HCT116 (cell line): ENCODE measurements at regions not wholly inside any gene's neighbourhood (a gene's known extent, or its start where the extent isn't known, plus 50 kb on each side); places are given as distances from the start of the nearest gene placed in this dataset.

Experiments used
- ATAC-seq: fragments of 200-7000 bp; cut with Tn5 transposase; 2 replicates; pipeline ENCODE4 v1.9.1; 2020; ENCODE audit warnings: mild to moderate bottlenecking, moderate library complexity
- BruUV-seq: library from RNA; stranded (reverse); fragments of 400-500 nt; replicated peaks from 2 replicates; lab custom pipeline; 2021; lab: Mats Ljungman, UMichigan
- CTCF ChIA-PET: fragments of 300-600 bp; sonication (Branson Sonifier 250); formaldehyde crosslinking; loops from one replicate; lab custom pipeline; 2021; ENCODE audit warnings: antibody characterized with exemption; lab: Charles Lee
- POLR2A ChIA-PET: fragments of 300-600, 350-600 bp; sonication (Branson Sonifier 250); formaldehyde crosslinking; loops from one replicate; lab custom pipeline; 2021; ENCODE audit warnings: antibody characterized with exemption; lab: Charles Lee
- RAD21 ChIA-PET, 2 experiments: fragments of 300-600 bp; sonication (Branson Sonifier 250); formaldehyde crosslinking; loops; one replicate each; lab custom pipeline; 2023; ENCODE audit warnings: low total read pairs in 2 of 2; ENCODE audit not compliant: uncharacterized antibody in 2 of 2, unreplicated experiment in 2 of 2, low non-redundant PET in 1 of 2; lab: Charles Lee
- DNase-seq: peaks from one replicate; pipeline ENCODE4 v3.0.0-alpha.2; 2010; ENCODE audit warnings: low read depth, low spot score
- H2AFZ ChIP-seq: fragments of 200-600 bp; shearing (Covaris generic), sonication (generic); 2 replicates; pipeline ENCODE4 v1.6.1; 2017; ENCODE audit warnings: low read depth, mixed run types, mixed read lengths, antibody characterized with exemption, low read length; ENCODE audit not compliant: poor library complexity, severe bottlenecking
- H3K27ac ChIP-seq: 2 replicates; pipeline ENCODE4 v1.5.1; 2012; ENCODE audit warnings: low read depth, low read length
- H3K27me3 ChIP-seq: fragments of 200-600 bp; sonication (generic); 2 replicates; pipeline ENCODE4 v1.6.1; 2016; ENCODE audit warnings: mixed run types, low read length, mixed read lengths; ENCODE audit not compliant: insufficient read depth
- H3K36me3 ChIP-seq, 2 experiments: fragments of 200-500 bp in 1 of 2; fragments of 200-600 bp in 1 of 2; sonication (Bioruptor generic) in 1 of 2; sonication (generic) in 1 of 2; 2 replicates each; pipeline versions ENCODE4 v1.5.1 to v1.6.1; 2014 to 2016; ENCODE audit warnings: low read length in 2 of 2, inconsistent platforms in 1 of 2, mixed read lengths in 1 of 2, mixed run types in 1 of 2; ENCODE audit not compliant: insufficient read depth in 2 of 2, control insufficient read depth in 1 of 2
- H3K4me1 ChIP-seq, 2 experiments: fragments of 200-600 bp in 1 of 2; sonication (generic) in 1 of 2; 2 replicates each; pipeline versions ENCODE4 v1.5.1 to v1.6.1; 2012 to 2017; ENCODE audit warnings: low read length in 2 of 2, inconsistent platforms in 1 of 2, mild to moderate bottlenecking in 1 of 2, mixed read lengths in 1 of 2, mixed run types in 1 of 2, moderate library complexity in 1 of 2; ENCODE audit not compliant: insufficient read depth in 2 of 2, control insufficient read depth in 1 of 2
- H3K4me2 ChIP-seq: fragments of 200-600 bp; sonication (generic); 2 replicates; pipeline ENCODE4 v1.6.1; 2017; ENCODE audit warnings: mixed run types, low read length, mixed read lengths
- H3K4me3 ChIP-seq, 2 experiments: fragments of 200-600 bp in 1 of 2; sonication (generic) in 1 of 2; replicated peaks in 1 of 2; 2 replicates each; pipeline ENCODE4 v1.5.1; 2011 to 2016; ENCODE audit warnings: low read length in 2 of 2, control low read depth in 1 of 2, low read depth in 1 of 2, mild to moderate bottlenecking in 1 of 2, mixed read lengths in 1 of 2, mixed run types in 1 of 2
- H3K79me2 ChIP-seq: fragments of 200-600 bp; sonication (generic); 2 replicates; pipeline ENCODE4 v1.6.1; 2017; ENCODE audit warnings: mild to moderate bottlenecking, mixed run types, low read length, moderate library complexity, mixed read lengths; ENCODE audit not compliant: insufficient read depth
- H3K9ac ChIP-seq: fragments of 200-600 bp; sonication (generic); 2 replicates; pipeline ENCODE4 v1.6.1; 2016; ENCODE audit warnings: low read length, mixed read lengths
- H3K9me2 ChIP-seq: fragments of 200-600 bp; sonication (generic), shearing (Covaris generic); 2 replicates; pipeline ENCODE4 v1.6.1; 2017; ENCODE audit warnings: mixed run types, mild to moderate bottlenecking, moderate library complexity; ENCODE audit not compliant: insufficient read depth
- H3K9me3 ChIP-seq, 2 experiments: fragments of 200-500 bp in 1 of 2; fragments of 200-600 bp in 1 of 2; sonication (Bioruptor generic) in 1 of 2; sonication (generic) in 1 of 2; 2 replicates each; pipeline ENCODE4 v1.6.1; 2014 to 2017; ENCODE audit warnings: low read length in 2 of 2, mixed read lengths in 2 of 2, inconsistent platforms in 1 of 2, low read depth in 1 of 2, mild to moderate bottlenecking in 1 of 2, mixed run types in 1 of 2, moderate library complexity in 1 of 2; ENCODE audit not compliant: control insufficient read depth in 1 of 2, insufficient read depth in 1 of 2
- H4K20me1 ChIP-seq: fragments of 200-600 bp; sonication (generic), shearing (Covaris generic); 2 replicates; pipeline ENCODE4 v1.6.1; 2017; ENCODE audit warnings: mixed run types, mild to moderate bottlenecking, moderate library complexity; ENCODE audit not compliant: insufficient read depth
- ATF3 ChIP-seq: IDR thresholded peaks from 2 replicates; pipeline ENCODE4 v1.6.1; 2012
- CBX3 ChIP-seq: IDR thresholded peaks from 2 replicates; pipeline ENCODE4 v1.6.1; 2012; ENCODE audit warnings: low read depth
- CEBPB ChIP-seq: IDR thresholded peaks from 2 replicates; pipeline ENCODE4 v1.6.1; 2012; ENCODE audit warnings: low read depth
- CTCF ChIP-seq, 3 experiments: fragments of 200-600 bp in 1 of 3; sonication (generic) in 1 of 3; IDR thresholded peaks in 2 of 3; conservative IDR thresholded peaks in 1 of 3; 2 replicates each; pipeline ENCODE4 v1.5.1; 2012 to 2017; ENCODE audit warnings: low read depth in 2 of 3, low read length in 2 of 3, antibody characterized with exemption in 1 of 3, borderline replicate concordance in 1 of 3, control low read depth in 1 of 3, mild to moderate bottlenecking in 1 of 3, mixed read lengths in 1 of 3, mixed run types in 1 of 3, moderate library complexity in 1 of 3; ENCODE audit not compliant: insufficient read depth in 1 of 3
- EGR1 ChIP-seq: IDR thresholded peaks from 2 replicates; pipeline ENCODE4 v1.6.1; 2012; ENCODE audit warnings: low read depth
- ELF1 ChIP-seq: IDR thresholded peaks from 2 replicates; pipeline ENCODE4 v1.6.1; 2012; ENCODE audit warnings: low read depth, borderline replicate concordance
- EZH2 ChIP-seq: fragments of 200-600 bp; sonication (generic); IDR thresholded peaks from 2 replicates; pipeline ENCODE4 v1.6.1; 2017; ENCODE audit warnings: antibody characterized with exemption, mixed run types
- EZH2phosphoT487 ChIP-seq: fragments of 200-600 bp; IDR thresholded peaks from 2 replicates; pipeline ENCODE4 v1.6.1; 2018; ENCODE audit warnings: antibody characterized with exemption, borderline replicate concordance
- FOSL1 ChIP-seq: IDR thresholded peaks from 2 replicates; pipeline ENCODE4 v1.6.1; 2012; ENCODE audit warnings: low read depth
- JUND ChIP-seq: IDR thresholded peaks from 2 replicates; pipeline ENCODE4 v1.6.1; 2012
- MAX ChIP-seq: IDR thresholded peaks from 2 replicates; pipeline ENCODE4 v1.6.1; 2012
- POLR2A ChIP-seq: IDR thresholded peaks from 2 replicates; pipeline ENCODE4 v1.7.0; 2011; ENCODE audit warnings: borderline replicate concordance; ENCODE audit not compliant: insufficient read depth, insufficient read length; ENCODE audit errors: extremely low read depth
- POLR2AphosphoS5 ChIP-seq: IDR thresholded peaks from 2 replicates; pipeline ENCODE4 v1.6.1; 2011; ENCODE audit warnings: mild to moderate bottlenecking, low read depth, low read length, moderate library complexity
- RAD21 ChIP-seq: IDR thresholded peaks from 2 replicates; pipeline ENCODE4 v1.6.1; 2012; ENCODE audit warnings: low read depth, mild to moderate bottlenecking
- REST ChIP-seq: IDR thresholded peaks from 2 replicates; pipeline ENCODE4 v1.6.1; 2012; ENCODE audit warnings: low read depth
- SIN3A ChIP-seq: IDR thresholded peaks from 2 replicates; pipeline ENCODE4 v1.6.1; 2012; ENCODE audit warnings: low read depth
- SP1 ChIP-seq: IDR thresholded peaks from 2 replicates; pipeline ENCODE4 v1.6.1; 2012; ENCODE audit warnings: low read depth
- ZBTB33 ChIP-seq: IDR thresholded peaks from 2 replicates; pipeline ENCODE4 v1.6.1; 2011; ENCODE audit warnings: mild to moderate bottlenecking, low read length, moderate library complexity; ENCODE audit not compliant: insufficient replicate concordance; ENCODE audit errors: extremely low read depth
- ZFX ChIP-seq: fragments of 450-650 bp; IDR thresholded peaks from 2 replicates; pipeline ENCODE4 v1.6.1; 2017
- ZNF274 ChIP-seq: fragments of 200-500 bp; sonication (Bioruptor generic); IDR thresholded peaks from 2 replicates; pipeline ENCODE4 v1.6.1; 2014; ENCODE audit warnings: mild to moderate bottlenecking, low read depth, low read length, inconsistent platforms
- intact Hi-C: fragments of 100-400 bp; cut with micrococcal nuclease; formaldehyde crosslinking; loops from 2 replicates; pipeline ENCODE4 v1.10.0; 2022

- TF ChIP-seq CTCF (IDR thresholded peaks at IDR 0.05 in 2 of 3, conservative IDR thresholded peaks at IDR 0.05 in 1 of 3; ENCODE audit: borderline replicate concordance in 1 of 3, insufficient read depth in 1 of 3, low read depth in 2 of 3, low read length in 2 of 3), result no peak
Measured at GRCh38 chr18:69127873-69128500, 272.7 kb upstream of the DOK6 start (continued).

GRCh38 chr18:69128566-69128965 lies 272.1 kb upstream of the DOK6 start:
- BruUV-seq, result no TSS peak
- ATAC-seq, result no peak

More at GRCh38 chr18:69128566-69128965, 272.1 kb upstream of the DOK6 start:
- Histone ChIP-seq H3K36me3 (no peaks in the 10 kb centered on the region), H2AFZ (no peak overlapping the region), H3K27me3 (no peaks in the 10 kb centered on the region), H3K9ac (no peak overlapping the region), H3K9me3 (no peaks in the 10 kb centered on the region; a peak in 1 of 4 replicates), H3K4me2 (no peak overlapping the region), H3K4me1 (no peaks in the 10 kb centered on the region), H4K20me1 (no peaks in the 10 kb centered on the region; the same call in 1 of the 2 replicates), H3K27ac (no peak overlapping the region), H3K9me2 (no peaks in the 10 kb centered on the region), H3K4me3 (no peak overlapping the region), H3K79me2 (no peaks in the 10 kb centered on the region)
- CTCF ChIA-PET, result no interaction called here
- intact Hi-C loops, result no loop called here
- TF ChIP-seq POLR2A, result no peak
- no peak for TF ChIP-seq ZFX
- TF ChIP-seq ZNF274, result no peak
- no peak for TF ChIP-seq SP1
- no peak for TF ChIP-seq CBX3
- TF ChIP-seq ELF1, result no peak
- TF ChIP-seq POLR2AphosphoS5, result no peak
- TF ChIP-seq ATF3, result no peak
- no peak for TF ChIP-seq JUND
- no peak for TF ChIP-seq RAD21
- no peak for TF ChIP-seq EZH2phosphoT487
- TF ChIP-seq EGR1, result no peak
- no peak for TF ChIP-seq SIN3A
- TF ChIP-seq FOSL1, result no peak
- no peak for TF ChIP-seq EZH2
- TF ChIP-seq ZBTB33, result no peak
- TF ChIP-seq REST, result no peak
- no peak for TF ChIP-seq CEBPB
- TF ChIP-seq MAX, result no peak
- DNase-seq, result no peak
- POLR2A ChIA-PET, result no interaction called here
- RAD21 ChIA-PET, result no interaction called here
